ENCODE measurements at regions not wholly inside any gene's neighbourhood (a gene's known extent, or its start where the extent isn't known, plus 50 kb on each side); places are given as distances from the start of the nearest gene placed in this dataset.
"Not testable (repeated sequence)": the region's sequence is repeated elsewhere in the genome, so short reads cannot be mapped to it uniquely, and the experiment has no call there.

GRCh38 chr13:63840551-63841421, 2425.1 kb upstream of the PCDH20 start:
- no peak overlapping the region for H3K4me3 ChIP-seq (ENCODE audit: low read depth, low read length)
- TF ChIP-seq, protein P1, sequence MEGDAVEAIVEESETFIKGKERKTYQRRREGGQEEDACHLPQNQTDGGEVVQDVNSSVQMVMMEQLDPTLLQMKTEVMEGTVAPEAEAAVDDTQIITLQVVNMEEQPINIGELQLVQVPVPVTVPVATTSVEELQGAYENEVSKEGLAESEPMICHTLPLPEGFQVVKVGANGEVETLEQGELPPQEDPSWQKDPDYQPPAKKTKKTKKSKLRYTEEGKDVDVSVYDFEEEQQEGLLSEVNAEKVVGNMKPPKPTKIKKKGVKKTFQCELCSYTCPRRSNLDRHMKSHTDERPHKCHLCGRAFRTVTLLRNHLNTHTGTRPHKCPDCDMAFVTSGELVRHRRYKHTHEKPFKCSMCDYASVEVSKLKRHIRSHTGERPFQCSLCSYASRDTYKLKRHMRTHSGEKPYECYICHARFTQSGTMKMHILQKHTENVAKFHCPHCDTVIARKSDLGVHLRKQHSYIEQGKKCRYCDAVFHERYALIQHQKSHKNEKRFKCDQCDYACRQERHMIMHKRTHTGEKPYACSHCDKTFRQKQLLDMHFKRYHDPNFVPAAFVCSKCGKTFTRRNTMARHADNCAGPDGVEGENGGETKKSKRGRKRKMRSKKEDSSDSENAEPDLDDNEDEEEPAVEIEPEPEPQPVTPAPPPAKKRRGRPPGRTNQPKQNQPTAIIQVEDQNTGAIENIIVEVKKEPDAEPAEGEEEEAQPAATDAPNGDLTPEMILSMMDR (IDR thresholded peaks at IDR 0.05; ENCODE audit: low read depth, low read length, missing control alignments) = no peak
- no peak for DNase-seq (ENCODE audit: low read depth)
- in situ Hi-C loops (cut with HindIII; ENCODE audit: low sequenced_read_pairs) = no loop called here

DNA sequence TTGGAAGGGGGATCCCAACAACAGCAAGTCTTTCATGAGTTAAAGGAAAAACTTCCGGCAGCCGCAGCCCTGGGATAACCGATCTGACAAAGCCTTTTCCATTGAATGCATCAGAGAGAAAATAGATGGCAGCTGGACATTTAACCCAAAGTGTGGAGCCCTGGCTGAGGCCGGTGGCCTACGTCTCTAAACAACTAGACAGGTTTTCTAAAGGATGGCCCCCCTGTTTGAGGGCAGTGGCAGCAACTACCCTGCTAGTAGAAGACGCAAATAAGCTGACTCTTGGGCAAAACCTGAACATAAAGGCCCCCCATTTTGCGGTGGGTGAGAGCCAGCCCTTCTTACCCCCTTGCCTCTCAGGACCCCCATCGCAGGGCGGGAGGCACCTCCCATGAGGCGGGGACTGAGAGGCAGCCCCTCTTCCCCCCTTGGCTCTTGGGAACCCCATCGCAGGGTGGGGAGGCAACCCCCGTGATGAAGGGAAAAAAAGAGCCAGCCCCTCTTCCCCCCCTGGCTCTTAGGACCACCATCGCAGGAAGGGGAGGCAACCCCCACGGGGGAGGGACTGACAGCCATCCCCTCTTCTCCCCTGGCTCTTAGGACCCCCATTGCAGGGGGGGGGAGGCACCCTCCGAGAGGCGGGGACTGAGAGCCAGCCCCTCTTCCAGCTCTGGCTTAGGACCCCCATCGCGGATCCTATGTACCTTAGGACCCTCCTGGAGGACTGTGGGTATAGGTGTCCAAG, 2422.9 kb upstream of the PCDH20 start:
- DNase-seq (ENCODE audit: low read depth) = no peak
- no peak overlapping the region for H3K4me3 ChIP-seq (ENCODE audit: low read depth, low read length)
- TF ChIP-seq, protein P1 (IDR thresholded peaks at IDR 0.05; ENCODE audit: low read depth, low read length, missing control alignments) = no peak
- in situ Hi-C loops (cut with HindIII; ENCODE audit: low sequenced_read_pairs) = no loop called here

DNA sequence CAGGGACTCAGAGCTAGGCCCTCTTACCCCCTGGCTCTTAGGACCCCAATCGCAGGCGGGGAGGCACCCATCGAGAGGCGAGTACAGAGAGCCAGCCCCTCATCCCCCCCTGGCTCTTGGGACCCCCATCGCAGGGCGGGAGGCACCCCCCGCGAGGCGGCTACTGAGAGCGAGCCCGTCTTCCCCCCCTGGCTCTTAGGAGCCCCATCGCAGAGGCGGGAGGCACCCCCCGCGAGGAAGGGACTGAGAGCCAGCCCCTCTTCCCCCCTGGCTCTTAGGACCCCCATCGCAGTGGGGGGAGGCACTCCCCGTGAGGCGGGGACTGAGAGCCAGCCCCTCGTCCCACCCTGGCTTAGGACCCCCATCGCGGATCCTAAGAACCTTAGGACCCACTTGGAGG, 2422.1 kb upstream of the PCDH20 start:
- in situ Hi-C loops (cut with HindIII; ENCODE audit: low sequenced_read_pairs); DNase-seq (ENCODE audit: low read depth); H3K4me3 ChIP-seq (ENCODE audit: low read depth, low read length): not testable (repeated sequence)

GRCh38 chr13:63829609-63830008, 2414.0 kb upstream of the PCDH20 start:
- H3K4me3 ChIP-seq (ENCODE audit: low read depth, low read length); in situ Hi-C loops (cut with HindIII; ENCODE audit: low sequenced_read_pairs): not testable (repeated sequence)

GRCh38 chr13:63821785-63822184, 2406.1 kb upstream of the PCDH20 start:
- in situ Hi-C loops (cut with HindIII; ENCODE audit: low sequenced_read_pairs); DNase-seq (ENCODE audit: low read depth); H3K4me3 ChIP-seq (ENCODE audit: low read depth, low read length): not testable (repeated sequence)

More at GRCh38 chr13:63829609-63830008, 2414.0 kb upstream of the PCDH20 start:
- not testable (repeated sequence) for DNase-seq (ENCODE audit: low read depth)

DNA sequence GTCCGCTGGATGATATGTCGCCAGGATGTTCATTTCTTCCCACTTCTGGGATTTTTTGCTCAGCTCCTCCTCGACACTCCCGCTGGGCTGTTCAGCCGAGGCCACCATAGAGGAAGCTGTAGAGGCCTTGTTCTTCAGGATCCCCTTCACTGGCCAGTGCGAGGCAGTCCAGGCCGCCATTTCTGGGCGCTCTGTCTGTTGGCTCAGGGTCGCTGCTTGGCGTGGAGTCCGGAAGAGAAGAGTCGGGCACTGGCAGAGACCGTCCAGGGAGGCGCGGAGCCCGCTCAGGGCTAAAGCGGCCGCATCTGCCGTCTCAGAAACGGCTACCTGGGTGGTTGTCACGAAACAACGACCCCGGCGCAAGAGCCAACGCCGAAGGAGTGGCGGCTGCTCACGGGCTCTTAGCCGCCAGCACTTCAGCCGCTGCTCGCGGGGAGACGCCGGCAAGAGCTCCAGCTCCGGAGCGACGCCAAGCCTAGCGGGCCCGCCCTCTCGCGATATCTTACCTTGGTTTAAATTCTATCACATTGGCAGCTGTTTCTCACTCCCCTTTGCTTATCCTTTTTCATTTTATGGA, 2395.9 kb upstream of the PCDH20 start:
- in situ Hi-C loops (cut with HindIII; ENCODE audit: low sequenced_read_pairs); H3K4me3 ChIP-seq (ENCODE audit: low read depth, low read length); DNase-seq (ENCODE audit: low read depth): not testable (repeated sequence)

DNA sequence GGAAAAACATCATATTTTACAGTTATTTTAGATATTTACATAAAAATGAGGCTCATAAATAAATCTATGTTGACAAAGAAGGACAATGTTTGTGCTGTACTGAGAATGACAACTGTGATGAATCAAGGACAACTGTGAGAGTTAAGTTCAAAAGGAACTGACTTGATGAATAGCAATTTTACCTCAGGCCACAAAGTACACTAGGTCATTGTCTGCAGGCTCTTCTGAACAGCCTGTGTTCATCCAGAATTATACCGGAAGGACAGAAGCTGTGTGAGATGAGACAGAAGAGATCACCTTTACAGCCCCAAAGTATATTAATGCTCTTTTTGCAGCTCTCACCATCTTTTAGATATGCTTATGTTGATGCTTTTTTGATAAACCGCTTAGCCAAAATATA, 2375.5 kb upstream of the PCDH20 start:
- in situ Hi-C loops (cut with HindIII; ENCODE audit: low sequenced_read_pairs); H3K4me3 ChIP-seq (ENCODE audit: low read depth, low read length); DNase-seq (ENCODE audit: low read depth): not testable (repeated sequence)

DNA sequence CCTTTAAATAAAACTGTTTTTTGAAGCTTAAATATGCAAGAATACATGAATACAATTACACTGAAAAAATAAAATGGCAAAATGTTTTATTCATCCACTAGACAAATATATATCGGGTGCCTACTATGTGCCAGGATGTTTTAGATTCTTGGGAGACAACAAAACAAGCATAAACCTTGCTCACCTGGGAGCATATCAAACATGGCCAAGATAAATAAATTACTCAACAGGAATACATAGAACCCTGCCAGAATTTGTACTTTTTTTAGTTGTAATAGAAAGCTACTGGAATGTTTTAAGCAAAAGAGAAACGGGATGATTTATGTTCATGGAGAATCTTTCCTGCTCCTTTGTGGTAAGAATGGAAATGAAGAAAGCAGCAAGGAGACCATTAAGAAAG, 2358.5 kb upstream of the PCDH20 start:
- no peak for DNase-seq (ENCODE audit: low read depth)
- no peak overlapping the region for H3K4me3 ChIP-seq (ENCODE audit: low read depth, low read length)
- in situ Hi-C loops (cut with HindIII; ENCODE audit: low sequenced_read_pairs) = no loop called here
- TF ChIP-seq, protein P1 (IDR thresholded peaks at IDR 0.05; ENCODE audit: low read depth, low read length, missing control alignments) = no peak

DNA sequence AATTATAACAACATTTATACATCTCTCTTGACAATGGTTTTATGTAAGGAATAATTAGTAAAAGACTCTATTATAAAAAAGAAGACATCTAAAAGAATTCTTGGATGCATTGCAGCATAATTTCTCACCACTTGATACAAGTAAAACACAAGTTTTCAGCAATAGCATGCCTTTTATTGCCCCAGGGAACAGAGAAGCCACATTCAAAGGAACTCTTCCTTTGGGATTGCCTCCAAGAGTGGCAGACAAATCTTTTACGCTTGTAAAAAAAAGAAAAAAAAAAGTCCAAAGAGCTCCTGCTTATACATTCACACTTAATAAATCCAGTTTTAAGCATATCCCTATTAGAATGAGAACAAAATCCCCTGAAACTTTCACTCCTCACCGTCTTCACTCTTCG, 2357.8 kb upstream of the PCDH20 start:
- no peak for DNase-seq (ENCODE audit: low read depth)
- H3K4me3 ChIP-seq (ENCODE audit: low read depth, low read length) = no peak overlapping the region
- TF ChIP-seq, protein P1 (IDR thresholded peaks at IDR 0.05; ENCODE audit: low read depth, low read length, missing control alignments) = no peak
- in situ Hi-C loops (cut with HindIII; ENCODE audit: low sequenced_read_pairs) = no loop called here

DNA sequence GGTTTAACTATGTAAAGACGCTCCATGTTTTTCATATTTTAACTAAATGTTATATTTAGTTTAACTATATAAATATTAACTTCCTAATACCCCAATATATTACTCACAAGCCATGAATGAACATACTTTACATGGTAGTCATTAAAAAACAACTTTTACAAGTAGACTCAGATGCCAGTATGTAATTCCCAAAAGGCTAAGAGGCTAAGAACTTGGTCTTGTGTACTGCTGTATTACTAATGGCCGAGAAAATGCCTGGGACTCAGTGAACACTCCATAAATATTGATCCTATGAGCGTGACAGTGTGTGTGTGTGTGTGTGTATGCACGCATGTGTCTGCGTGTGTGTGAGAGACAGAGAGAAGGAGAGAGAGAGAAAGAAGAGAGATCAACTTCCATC, 2342.0 kb upstream of the PCDH20 start:
- DNase-seq (ENCODE audit: low read depth); in situ Hi-C loops (cut with HindIII; ENCODE audit: low sequenced_read_pairs); H3K4me3 ChIP-seq (ENCODE audit: low read depth, low read length): not testable (repeated sequence)

DNA sequence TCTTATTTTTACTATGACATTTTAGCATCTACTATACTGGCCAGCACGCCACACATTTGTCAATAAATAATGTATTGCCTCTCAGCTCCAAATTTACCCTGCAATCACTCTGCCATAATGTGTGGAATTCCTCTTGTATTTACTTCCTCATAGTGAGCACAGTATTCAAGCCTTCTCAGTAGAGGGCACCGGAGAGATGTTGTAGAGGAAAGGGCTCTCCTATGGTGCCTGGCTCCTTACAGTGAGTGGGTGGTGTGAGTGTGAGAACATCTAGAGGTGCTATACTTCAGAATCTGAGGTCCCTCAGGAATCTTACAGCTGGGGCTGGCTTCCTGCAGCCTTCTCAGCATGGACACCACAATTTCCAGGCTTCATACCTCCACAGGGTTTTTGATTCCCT, 2334.2 kb upstream of the PCDH20 start:
- in situ Hi-C loops (cut with HindIII; ENCODE audit: low sequenced_read_pairs); DNase-seq (ENCODE audit: low read depth); H3K4me3 ChIP-seq (ENCODE audit: low read depth, low read length): not testable (repeated sequence)

DNA sequence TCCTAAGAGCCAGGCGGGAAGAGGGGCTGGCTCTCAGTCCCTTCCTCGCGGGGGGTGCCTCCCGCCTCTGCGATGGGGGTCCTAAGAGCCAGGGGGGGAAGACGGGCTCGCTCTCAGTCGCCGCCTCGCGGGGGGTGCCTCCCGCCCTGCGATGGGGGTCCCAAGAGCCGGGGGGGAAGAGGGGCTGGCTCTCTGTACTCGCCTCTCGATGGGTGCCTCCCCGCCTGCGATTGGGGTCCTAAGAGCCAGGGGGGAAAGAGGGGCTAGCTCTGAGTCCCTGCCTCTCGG, 2326.1 kb upstream of the PCDH20 start:
- DNase-seq (ENCODE audit: low read depth); H3K4me3 ChIP-seq (ENCODE audit: low read depth, low read length); in situ Hi-C loops (cut with HindIII; ENCODE audit: low sequenced_read_pairs): not testable (repeated sequence)
